H1 (cell line): ENCODE measurements at regions not wholly inside any gene's neighbourhood (a gene's known extent, or its start where the extent isn't known, plus 50 kb on each side); places are given as distances from the start of the nearest gene placed in this dataset.

Experiments
- CTCF ChIA-PET: fragments of 300-600 bp; sonication (Branson Sonifier 250); formaldehyde crosslinking; loops from one replicate; lab custom pipeline; 2021; ENCODE audit not compliant: partially characterized antibody; lab: Charles Lee
- POLR2A ChIA-PET: fragments of 300-600 bp; sonication (Branson Sonifier 250); formaldehyde crosslinking; loops from one replicate; lab custom pipeline; 2021; ENCODE audit warnings: inconsistent platforms; ENCODE audit not compliant: partially characterized antibody; lab: Charles Lee
- DNase-seq, 2 experiments: peaks; one replicate each; pipeline versions ENCODE4 v3.0.0 to v3.0.0-alpha.2; 2010 to 2022; ENCODE audit warnings: low spot score in 2 of 2, low read depth in 1 of 2, mixed read lengths in 1 of 2
- FAIRE-seq: peaks from 2 replicates; lab custom pipeline; 2011; peaks lifted over from hg19 to GRCh38; lab: Jason Lieb, UNC
- H2AFZ ChIP-seq: 2 replicates; pipeline ENCODE4 v1.8.1; 2012; ENCODE audit warnings: low read length, inconsistent platforms
- H2AK5ac ChIP-seq: 2 replicates; pipeline ENCODE4 v1.6.1; 2013; ENCODE audit warnings: low read depth, low read length
- H2BK120ac ChIP-seq: replicated peaks from 2 replicates; pipeline ENCODE3; 2013; ENCODE audit warnings: low read depth, low read length, inconsistent platforms
- H2BK12ac ChIP-seq: 2 replicates; pipeline ENCODE4 v1.6.1; 2013; ENCODE audit warnings: low read depth, low read length
- H2BK15ac ChIP-seq: 2 replicates; pipeline ENCODE4 v1.6.1; 2013; ENCODE audit warnings: low read length
- H2BK20ac ChIP-seq: 2 replicates; pipeline ENCODE4 v1.6.1; 2013; ENCODE audit warnings: low read length
- H2BK5ac ChIP-seq: 2 replicates; pipeline ENCODE4 v1.6.1; 2013; ENCODE audit warnings: low read depth, low read length
- H3K14ac ChIP-seq: 2 replicates; pipeline ENCODE4 v1.6.1; 2013; ENCODE audit warnings: inconsistent platforms; ENCODE audit not compliant: insufficient read length
- H3K18ac ChIP-seq: 2 replicates; pipeline ENCODE4 v1.6.1; 2013; ENCODE audit warnings: low read length; ENCODE audit errors: extremely low read depth
- H3K23ac ChIP-seq: 2 replicates; pipeline ENCODE4 v1.6.1; 2013; ENCODE audit warnings: inconsistent platforms; ENCODE audit not compliant: insufficient read length
- H3K23me2 ChIP-seq: 2 replicates; pipeline ENCODE4 v1.6.1; 2013; ENCODE audit warnings: low read depth, low read length
- H3K27ac ChIP-seq: 2 replicates; pipeline ENCODE4 v1.6.1; 2011; ENCODE audit warnings: low read depth, low read length, inconsistent platforms
- H3K27me3 ChIP-seq, 4 experiments: replicated peaks in 1 of 4; 1 replicate in 1 of 4; 2 replicates in 3 of 4; pipeline versions ENCODE4 v1.6.1 to v1.8.1; 2011 to 2013; ENCODE audit warnings: low read length in 3 of 4, mild to moderate bottlenecking in 3 of 4, inconsistent platforms in 2 of 4, mixed read lengths in 2 of 4, moderate library complexity in 1 of 4; ENCODE audit not compliant: control insufficient read depth in 3 of 4, insufficient read depth in 3 of 4; ENCODE audit errors: extremely low read depth in 1 of 4
- H3K36me3 ChIP-seq, 4 experiments: 2 replicates each; pipeline versions ENCODE4 v1.6.1 to v1.8.1; 2011 to 2013; ENCODE audit warnings: mild to moderate bottlenecking in 4 of 4, low read length in 3 of 4, moderate library complexity in 2 of 4, control low read depth in 1 of 4, inconsistent platforms in 1 of 4; ENCODE audit not compliant: insufficient read depth in 4 of 4, control insufficient read depth in 2 of 4
- H3K4ac ChIP-seq: replicated peaks from 2 replicates; pipeline ENCODE3; 2013; ENCODE audit warnings: low read length, low read depth, mixed read lengths, inconsistent platforms; ENCODE audit not compliant: insufficient read length
- H3K4me1 ChIP-seq, 4 experiments: replicated peaks in 1 of 4; 1 replicate in 1 of 4; 2 replicates in 3 of 4; pipeline versions ENCODE4 v1.6.1 to v1.8.1; 2011 to 2013; ENCODE audit warnings: low read length in 3 of 4, inconsistent platforms in 2 of 4, mixed read lengths in 1 of 4; ENCODE audit not compliant: insufficient read depth in 4 of 4, control insufficient read depth in 3 of 4
- H3K4me2 ChIP-seq, 2 experiments: 2 replicates each; pipeline versions ENCODE4 v1.6.1 to v1.8.1; 2011 to 2013; ENCODE audit warnings: low read depth in 2 of 2, low read length in 2 of 2, control low read depth in 1 of 2, inconsistent platforms in 1 of 2, mild to moderate bottlenecking in 1 of 2; ENCODE audit not compliant: insufficient read depth in 1 of 2
- H3K4me3 ChIP-seq, 4 experiments: fragments of 200-600, 300-600 bp in 1 of 4; sonication (generic), shearing (Covaris generic), sonication (Bioruptor Twin) in 1 of 4; 2 replicates each; pipeline versions ENCODE4 v1.5.1 to v1.8.1; 2011 to 2016; ENCODE audit warnings: low read length in 4 of 4, low read depth in 3 of 4, control low read depth in 2 of 4, inconsistent platforms in 2 of 4, mild to moderate bottlenecking in 2 of 4, mixed read lengths in 1 of 4, moderate library complexity in 1 of 4; ENCODE audit not compliant: insufficient read depth in 2 of 4; ENCODE audit errors: extremely low read depth in 1 of 4
- H3K56ac ChIP-seq: replicated peaks from 2 replicates; pipeline ENCODE3; 2013; ENCODE audit warnings: low read depth, mild to moderate bottlenecking, mixed read lengths, low read length, inconsistent platforms; ENCODE audit not compliant: insufficient read length
- H3K79me1 ChIP-seq: 2 replicates; pipeline ENCODE4 v1.6.1; 2013; ENCODE audit warnings: low read depth, low read length, control low read depth
- H3K79me2 ChIP-seq, 2 experiments: 2 replicates each; pipeline versions ENCODE4 v1.6.1 to v1.8.1; 2012 to 2013; ENCODE audit warnings: low read length in 2 of 2, mild to moderate bottlenecking in 2 of 2, inconsistent platforms in 1 of 2; ENCODE audit not compliant: insufficient read depth in 2 of 2, control insufficient read depth in 1 of 2
- H3K9ac ChIP-seq, 4 experiments: replicated peaks in 1 of 4; 1 replicate in 1 of 4; 2 replicates in 3 of 4; pipeline versions ENCODE4 v1.6.1 to v1.8.1; 2011 to 2013; ENCODE audit warnings: low read depth in 3 of 4, low read length in 3 of 4, control low read depth in 2 of 4, mild to moderate bottlenecking in 2 of 4, moderate library complexity in 2 of 4, inconsistent platforms in 1 of 4; ENCODE audit errors: extremely low read depth in 1 of 4
- H3K9me3 ChIP-seq, 2 experiments: 2 replicates each; pipeline versions ENCODE4 v1.6.1 to v1.8.1; 2012 to 2013; ENCODE audit warnings: mild to moderate bottlenecking in 2 of 2, moderate library complexity in 2 of 2, control low read depth in 1 of 2, inconsistent platforms in 1 of 2, low read depth in 1 of 2, low read length in 1 of 2, mixed read lengths in 1 of 2; ENCODE audit not compliant: insufficient read depth in 2 of 2
- H4K20me1 ChIP-seq, 2 experiments: replicated peaks in 1 of 2; 2 replicates each; pipeline versions ENCODE3 to v1.8.1; 2011 to 2013; ENCODE audit warnings: inconsistent platforms in 2 of 2, low read length in 2 of 2, mild to moderate bottlenecking in 1 of 2; ENCODE audit not compliant: insufficient read depth in 2 of 2, control insufficient read depth in 1 of 2
- H4K5ac ChIP-seq: 2 replicates; pipeline ENCODE4 v1.6.1; 2013; ENCODE audit warnings: low read length, low read depth, mixed read lengths, inconsistent platforms; ENCODE audit not compliant: insufficient read length
- H4K8ac ChIP-seq: 2 replicates; pipeline ENCODE4 v1.8.0; 2013; ENCODE audit warnings: mild to moderate bottlenecking, moderate library complexity, low read length, inconsistent platforms; ENCODE audit not compliant: insufficient read depth; ENCODE audit errors: extremely low read depth
- H4K91ac ChIP-seq: replicated peaks from 2 replicates; pipeline ENCODE3; 2013; ENCODE audit warnings: low read length, mixed read lengths, inconsistent platforms; ENCODE audit not compliant: insufficient read length
- CREB1 ChIP-seq: IDR thresholded peaks from 2 replicates; pipeline ENCODE4 v1.6.1; 2012; ENCODE audit warnings: inconsistent platforms
- FOSL1 ChIP-seq: IDR thresholded peaks from 2 replicates; pipeline ENCODE4 v1.6.1; 2011; ENCODE audit warnings: mild to moderate bottlenecking, low read depth, low read length, moderate library complexity; ENCODE audit not compliant: insufficient read depth
- TAF1 ChIP-seq: IDR thresholded peaks from 2 replicates; pipeline ENCODE4 v1.6.1; 2011; ENCODE audit warnings: mild to moderate bottlenecking, low read depth, low read length
- WGBS, 2 experiments: shearing (Covaris generic) in 1 of 2; methylation state at CpG; one replicate each; pipeline versions ENCODE4 v1.1.6 to v1.1.7; 2013 to 2015; ENCODE audit warnings: low lambda C conversion rate in 2 of 2, mixed read lengths in 2 of 2, inconsistent platforms in 1 of 2, low coverage in 1 of 2, missing lambda C conversion rate in 1 of 2; ENCODE audit not compliant: insufficient replicate concordance in 2 of 2, insufficient coverage in 1 of 2, insufficient read length in 1 of 2; ENCODE audit errors: extremely low coverage in 1 of 2, missing lambda C conversion rate in 1 of 2; 5-methylcytosine and 5-hydroxymethylcytosine counted together

GRCh38 chr6:140636271-140636907 lies 1261.9 kb upstream of the CITED2 start:
- DNase-seq (no peak), FAIRE-seq (peak; percentile 24)
- Histone ChIP-seq H2BK120ac (no peak overlapping the region), H2BK20ac (no peak overlapping the region), H2AFZ (no peak overlapping the region), H3K18ac (no peak overlapping the region; the same call in 1 of the 2 replicates), H3K9me3 (no peaks in the 10 kb centered on the region), H3K79me1 (no peaks in the 10 kb centered on the region), H4K8ac (no peak overlapping the region), H3K27ac (no peak overlapping the region), H4K5ac (no peak overlapping the region), H3K56ac (no peak overlapping the region), H2AK5ac (no peak overlapping the region), H4K91ac (no peak overlapping the region), H2BK5ac (no peak overlapping the region), H3K4me3 (peak overlapping the region in 1 of 4 experiments; percentile 1; a peak in 1 of 8 replicates), H4K20me1 (no peaks in the 10 kb centered on the region), H3K79me2 (no peaks in the 10 kb centered on the region), H3K4me1 (peaks cover 3 to 10% (median 9%) of the 10 kb centered on the region in 4 experiments; a peak in 5 of 7 replicates), H2BK15ac (no peak overlapping the region), H3K4me2 (peak overlapping the region in 1 of 2 experiments; percentile 31; a peak in 1 of 4 replicates), H3K27me3 (no peaks in the 10 kb centered on the region), H3K14ac (no peak overlapping the region), H3K4ac (no peak overlapping the region), H3K23ac (no peak overlapping the region), H3K9ac (no peak overlapping the region), H2BK12ac (no peak overlapping the region), H3K23me2 (no peaks in the 10 kb centered on the region), H3K36me3 (no peaks in the 10 kb centered on the region)
- ChIA-PET POLR2A (no interaction called here), CTCF (no interaction called here)
- TF ChIP-seq FOSL1 (no peak), TAF1 (no peak), CREB1 (no peak)
- 84% methylated on average over 11 of the region's 11 CpGs; no CpG with 5 or more reads in 1 of the 2 experiments for WGBS, 2 experiments
